Left ventricle myocardium inferior (tissue), 1 donor: ENCODE measurements at regions not wholly inside any gene's neighbourhood (a gene's known extent, or its start where the extent isn't known, plus 50 kb on each side); places are given as distances from the start of the nearest gene placed in this dataset.
"Not testable (repeated sequence)": the region's sequence is repeated elsewhere in the genome, so short reads cannot be mapped to it uniquely, and the experiment has no call there.

Experiments
- DNase-seq: peaks from one replicate; pipeline ENCODE4 v3.0.0-alpha.2; 2020
- H3K27ac ChIP-seq: fragments of 200-600 bp; replicated peaks from 2 replicates; pipeline ENCODE4 v1.8.0; 2021
- H3K27me3 ChIP-seq: fragments of 200-600 bp; 2 replicates; pipeline ENCODE4 v1.8.0; 2021; ENCODE audit warnings: low read depth
- H3K36me3 ChIP-seq: fragments of 200-600 bp; 2 replicates; pipeline ENCODE4 v1.8.0; 2021
- H3K4me1 ChIP-seq: fragments of 200-600 bp; 2 replicates; pipeline ENCODE4 v1.8.0; 2021
- H3K4me3 ChIP-seq: fragments of 200-600 bp; 2 replicates; pipeline ENCODE4 v1.8.0; 2021; ENCODE audit warnings: mild to moderate bottlenecking, moderate library complexity
- H3K9me3 ChIP-seq: fragments of 200-600 bp; replicated peaks from 2 replicates; pipeline ENCODE4 v1.8.0; 2021
- CTCF ChIP-seq: fragments of 200-600 bp; IDR thresholded peaks from 2 replicates; pipeline ENCODE4 v1.8.0; 2021; ENCODE audit warnings: antibody characterized with exemption, mild to moderate bottlenecking, borderline replicate concordance
- intact Hi-C: fragments of 100-400 bp; cut with micrococcal nuclease; formaldehyde crosslinking; loops from one replicate; pipeline ENCODE4 v1.11.0; 2022
- donor health status: DM: no; HTN: yes; CAD: no; lungs with severe emphysema.

GRCh38 chr6:121951123-121951522 is 448.3 kb upstream of the HSF2 start:
- TF ChIP-seq CTCF: no peak
- Histone ChIP-seq H3K9me3 (peaks cover 6% of the 10 kb centered on the region), H3K36me3 (no peaks in the 10 kb centered on the region), H3K4me3 (no peak overlapping the region), H3K27me3 (no peaks in the 10 kb centered on the region), H3K4me1 (no peaks in the 10 kb centered on the region), H3K27ac (no peak overlapping the region)
- intact Hi-C loops: no loop called here
- no peak for DNase-seq

GRCh38 chr6:121951918-121952379 is 447.5 kb upstream of the HSF2 start:
- H3K36me3 ChIP-seq: no peaks in the 10 kb centered on the region
- H3K4me1 ChIP-seq: no peaks in the 10 kb centered on the region
- TF ChIP-seq CTCF: no peak
- no peak overlapping the region for H3K27ac ChIP-seq
- intact Hi-C loops: no loop called here
- H3K9me3 ChIP-seq: peaks cover 6% of the 10 kb centered on the region
- H3K27me3 ChIP-seq: no peaks in the 10 kb centered on the region
- no peak overlapping the region for H3K4me3 ChIP-seq
- no peak for DNase-seq

GRCh38 chr6:121955401-121955800 is 444.1 kb upstream of the HSF2 start:
- DNase-seq, H3K27me3 ChIP-seq, H3K9me3 ChIP-seq, H3K4me3 ChIP-seq, H3K36me3 ChIP-seq, H3K27ac ChIP-seq, intact Hi-C loops, H3K4me1 ChIP-seq: not testable (repeated sequence)

GRCh38 chr6:121956782-121957181 is 442.7 kb upstream of the HSF2 start:
- Histone ChIP-seq H3K36me3 (no peaks in the 10 kb centered on the region), H3K4me1 (no peaks in the 10 kb centered on the region), H3K27ac (no peak overlapping the region), H3K4me3 (no peak overlapping the region), H3K9me3 (no peaks in the 10 kb centered on the region), H3K27me3 (no peaks in the 10 kb centered on the region)
- intact Hi-C loops: no loop called here
- DNase-seq: no peak
- TF ChIP-seq CTCF: no peak

- Histone ChIP-seq H3K4me3 (no peak overlapping the region), H3K4me1 (no peaks in the 10 kb centered on the region), H3K9me3 (no peaks in the 10 kb centered on the region), H3K36me3 (no peaks in the 10 kb centered on the region), H3K27me3 (no peaks in the 10 kb centered on the region), H3K27ac (no peak overlapping the region)
- TF ChIP-seq CTCF: no peak
- DNase-seq: no peak
- intact Hi-C loops: no loop called here
Measured at GRCh38 chr6:121959501-121959900, 440.0 kb upstream of the HSF2 start.

- H3K4me3 ChIP-seq: no peak overlapping the region
- H3K4me1 ChIP-seq: no peaks in the 10 kb centered on the region
- intact Hi-C loops: no loop called here
- no peak overlapping the region for H3K27ac ChIP-seq
- no peak for DNase-seq
- no peaks in the 10 kb centered on the region for H3K27me3 ChIP-seq
- TF ChIP-seq CTCF: no peak
- H3K9me3 ChIP-seq: peaks cover 10% of the 10 kb centered on the region
- no peaks in the 10 kb centered on the region for H3K36me3 ChIP-seq
Measured at GRCh38 chr6:121961619-121962125, 437.8 kb upstream of the HSF2 start.
